Psoas muscle (tissue), 7 donors: ENCODE measurements at regions not wholly inside any gene's neighbourhood (a gene's known extent, or its start where the extent isn't known, plus 50 kb on each side); places are given as distances from the start of the nearest gene placed in this dataset.
"Not testable (repeated sequence)": the region's sequence is repeated elsewhere in the genome, so short reads cannot be mapped to it uniquely, and the experiment has no call there.

Experiments used
- ATAC-seq, 4 donors: fragments of 200-7000 bp; cut with Tn5 transposase; one replicate each; pipeline ENCODE4 v1.9.1; 2020; ENCODE audit warnings: moderate library complexity in 3 of 4, mild to moderate bottlenecking in 2 of 4
- DNase-seq, 2 donors: peaks; one replicate each; pipeline ENCODE4 v3.0.0-alpha.2; 2020
- H3K27ac ChIP-seq: fragments of 200-600 bp; one replicate; pipeline ENCODE4 v1.8.0; 2022
- H3K27me3 ChIP-seq, 3 donors: fragments of 200-600 bp in 1 of 3; one replicate each; pipeline versions ENCODE4 v1.6.1 to v1.8.0; 2013 to 2022; ENCODE audit warnings: low read length in 2 of 3, mild to moderate bottlenecking in 2 of 3, moderate library complexity in 1 of 3; ENCODE audit not compliant: insufficient read depth in 3 of 3
- H3K36me3 ChIP-seq, 2 donors: fragments of 200-600 bp in 1 of 2; one replicate each; pipeline versions ENCODE4 v1.6.1 to v1.8.0; 2013 to 2022; ENCODE audit warnings: low read depth in 1 of 2, mild to moderate bottlenecking in 1 of 2, moderate library complexity in 1 of 2; ENCODE audit not compliant: insufficient read depth in 1 of 2
- H3K4me1 ChIP-seq: fragments of 200-600 bp; one replicate; pipeline ENCODE4 v1.8.0; 2022
- H3K4me3 ChIP-seq: fragments of 200-600 bp; one replicate; pipeline ENCODE4 v1.8.0; 2022; ENCODE audit warnings: mild to moderate bottlenecking
- H3K9me3 ChIP-seq: fragments of 200-600 bp; one replicate; pipeline ENCODE4 v1.8.0; 2022
- WGBS, 3 donors: extraction: QIAGEN DNeasy Blood & Tissue Kit; methylation state at CpG; one replicate each; pipeline versions ENCODE4 v1.1.6 to v1.1.7; 2013; 5-methylcytosine and 5-hydroxymethylcytosine counted together
- intact Hi-C, 2 donors: fragments of 100-400 bp; cut with DNase I; formaldehyde crosslinking; loops; one replicate each; pipeline versions ENCODE4 v1.11.0 to v1.14.2; 2022
- TF ChIP-seq, protein P1 (sequence below): fragments of 200-600 bp; IDR thresholded peaks from one replicate; pipeline ENCODE4 v1.8.0; 2022; ENCODE audit warnings: antibody characterized with exemption
- donor health status: healthy with polysubstance abuse.
- donor health status: DM: no; HTN: no; CAD: no; lungs with moderate emphysema.
- donor health status: Bipolar disorder and iron deficiency.
- donor health status: healthy.
- donor health status: DM: yes; HTN: yes; CAD: no.
- donor health status: DM: no; HTN: no; CAD: no.
- donor health status: DM: yes; HTN: yes; CAD: no.

- Histone ChIP-seq H3K4me3 (no peak overlapping the region), H3K36me3 (no peaks in the 10 kb centered on the region), H3K9me3 (no peaks in the 10 kb centered on the region), H3K4me1 (no peaks in the 10 kb centered on the region), H3K27ac (no peak overlapping the region), H3K27me3 (no peaks in the 10 kb centered on the region)
- no peak for ATAC-seq
- no peak for DNase-seq
- WGBS, 3 donors: 78 to 85% (median 83%) methylated on average over 6 of the region's 6 CpGs
- intact Hi-C loops: no loop called here
- TF ChIP-seq, protein P1, sequence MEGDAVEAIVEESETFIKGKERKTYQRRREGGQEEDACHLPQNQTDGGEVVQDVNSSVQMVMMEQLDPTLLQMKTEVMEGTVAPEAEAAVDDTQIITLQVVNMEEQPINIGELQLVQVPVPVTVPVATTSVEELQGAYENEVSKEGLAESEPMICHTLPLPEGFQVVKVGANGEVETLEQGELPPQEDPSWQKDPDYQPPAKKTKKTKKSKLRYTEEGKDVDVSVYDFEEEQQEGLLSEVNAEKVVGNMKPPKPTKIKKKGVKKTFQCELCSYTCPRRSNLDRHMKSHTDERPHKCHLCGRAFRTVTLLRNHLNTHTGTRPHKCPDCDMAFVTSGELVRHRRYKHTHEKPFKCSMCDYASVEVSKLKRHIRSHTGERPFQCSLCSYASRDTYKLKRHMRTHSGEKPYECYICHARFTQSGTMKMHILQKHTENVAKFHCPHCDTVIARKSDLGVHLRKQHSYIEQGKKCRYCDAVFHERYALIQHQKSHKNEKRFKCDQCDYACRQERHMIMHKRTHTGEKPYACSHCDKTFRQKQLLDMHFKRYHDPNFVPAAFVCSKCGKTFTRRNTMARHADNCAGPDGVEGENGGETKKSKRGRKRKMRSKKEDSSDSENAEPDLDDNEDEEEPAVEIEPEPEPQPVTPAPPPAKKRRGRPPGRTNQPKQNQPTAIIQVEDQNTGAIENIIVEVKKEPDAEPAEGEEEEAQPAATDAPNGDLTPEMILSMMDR: no peak
These were observed 140.2 kb upstream of the SPRED1 start for GRCh38 chr15:38112406-38112805.

DNA sequence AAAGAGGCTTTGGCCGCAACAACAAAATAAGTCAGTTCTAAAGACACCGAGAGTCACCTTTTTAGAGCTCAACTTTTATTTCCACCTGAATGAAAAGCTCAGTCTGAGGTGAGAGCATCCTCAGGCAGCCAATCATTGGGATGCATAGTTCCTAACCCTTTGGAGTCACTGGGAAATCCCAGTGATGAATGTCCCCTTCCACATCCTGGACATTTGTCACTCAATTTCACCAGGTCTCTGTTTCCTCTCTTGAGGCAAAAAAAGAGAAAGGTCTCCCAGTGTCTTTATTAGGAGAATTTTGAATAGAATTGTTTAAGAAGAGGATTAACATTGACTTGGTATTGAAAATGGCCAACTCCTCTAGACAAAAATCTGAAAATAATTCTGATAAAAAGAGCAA lies 137.5 kb upstream of the SPRED1 start:
- intact Hi-C loops: no loop called here
- H3K27ac ChIP-seq: no peak overlapping the region
- 90 to 95% (median 93%) methylated on average over 2 of the region's 2 CpGs for whole genome bisulfite sequencing, 3 donors
- DNase-seq: no peak
- TF ChIP-seq, protein P1: no peak
- H3K9me3 ChIP-seq: no peaks in the 10 kb centered on the region
- H3K4me3 ChIP-seq: no peak overlapping the region
- no peaks in the 10 kb centered on the region for H3K36me3 ChIP-seq
- ATAC-seq: no peak
- H3K4me1 ChIP-seq: no peaks in the 10 kb centered on the region
- no peaks in the 10 kb centered on the region for H3K27me3 ChIP-seq

DNA sequence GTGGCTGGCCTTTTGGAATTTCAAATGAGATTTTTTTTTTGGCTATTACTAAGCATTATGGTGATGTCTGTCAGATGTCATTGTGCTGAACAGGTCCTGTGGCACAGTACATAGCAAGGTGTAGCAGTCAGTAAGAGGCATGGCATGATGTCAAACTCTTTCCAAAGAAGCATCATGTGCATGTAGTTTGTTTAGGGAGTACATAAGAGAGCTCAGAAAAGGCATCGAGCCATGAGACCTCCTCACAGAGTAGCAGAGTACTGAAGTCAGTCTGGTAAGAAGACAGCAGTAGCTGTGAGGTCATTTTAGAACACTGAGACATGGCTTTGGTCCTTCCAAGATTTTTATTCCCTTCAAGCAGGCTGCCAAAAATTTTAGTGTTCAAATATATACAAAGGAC lies 134.9 kb upstream of the SPRED1 start:
- ATAC-seq (no peak), DNase-seq (no peak)
- no peaks in the 10 kb centered on the region for H3K4me1 ChIP-seq
- no peak overlapping the region for H3K27ac ChIP-seq
- no peaks in the 10 kb centered on the region for H3K36me3 ChIP-seq
- H3K4me3 ChIP-seq: no peak overlapping the region
- TF ChIP-seq, protein P1: no peak
- intact Hi-C loops: no loop called here
- WGBS, 3 donors: 75 to 80% (median 77%) methylated on average over 1 of the region's 1 CpG
- H3K27me3 ChIP-seq: no peaks in the 10 kb centered on the region
- no peaks in the 10 kb centered on the region for H3K9me3 ChIP-seq

DNA sequence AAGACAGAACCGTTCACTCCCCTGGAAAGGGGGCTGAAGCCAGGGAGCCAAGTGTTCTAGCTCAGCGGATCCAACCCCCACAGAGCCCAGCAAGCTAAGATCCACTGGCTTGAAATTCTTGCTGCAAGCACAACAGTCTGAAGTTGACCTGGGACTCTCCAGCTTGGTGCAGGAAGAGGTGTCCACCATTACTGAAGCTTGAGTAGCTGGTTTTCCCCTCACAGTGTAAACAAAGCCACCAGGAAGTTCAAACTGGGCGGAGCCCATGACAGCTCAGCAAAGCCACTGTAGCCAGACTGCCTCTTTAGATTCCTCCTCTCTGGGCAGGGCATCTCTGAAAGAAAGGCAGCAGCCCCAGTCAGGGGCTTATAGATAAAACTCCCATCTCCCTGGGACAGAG lies 132.8 kb upstream of the SPRED1 start:
- not testable (repeated sequence) for H3K36me3 ChIP-seq, H3K27ac ChIP-seq, H3K4me1 ChIP-seq, DNase-seq, H3K27me3 ChIP-seq, H3K4me3 ChIP-seq, ATAC-seq, H3K9me3 ChIP-seq
- intact Hi-C loops: loop anchor here in 1 of 2 donors (10.0 kb wide), 1 partner anchor 135 kb away; the partner anchor contains the start of gene SPRED1
- WGBS, 3 donors: 85 to 95% (median 85%) methylated on average over 3 of the region's 3 CpGs

DNA sequence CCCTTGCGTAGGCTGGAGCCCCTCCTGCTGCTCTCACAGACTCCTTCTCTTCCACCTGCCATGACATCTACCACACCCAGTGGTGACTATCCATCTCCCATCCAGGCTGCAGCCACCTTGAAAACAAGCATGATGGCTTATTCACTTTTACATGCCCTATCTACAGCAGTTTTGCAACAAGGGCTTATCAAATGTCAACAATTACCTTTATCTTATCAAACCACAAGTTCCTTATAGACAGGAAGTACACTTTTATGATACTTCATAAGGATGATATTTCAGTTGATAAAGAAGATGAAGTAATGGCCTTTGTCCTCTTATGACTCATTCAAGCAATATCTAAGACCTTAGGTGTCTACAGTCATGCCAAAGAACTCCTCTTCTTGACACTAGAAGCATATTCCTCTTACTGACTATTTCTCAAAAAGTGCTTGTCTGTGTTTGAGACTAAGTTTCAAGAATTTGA lies 125.3 kb upstream of the SPRED1 start:
- DNase-seq (no peak), ATAC-seq (no peak)
- Histone ChIP-seq H3K4me3 (no peak overlapping the region), H3K9me3 (no peaks in the 10 kb centered on the region), H3K27ac (no peak overlapping the region), H3K36me3 (no peaks in the 10 kb centered on the region), H3K4me1 (peaks cover 4% of the 10 kb centered on the region), H3K27me3 (no peaks in the 10 kb centered on the region)
- intact Hi-C loops: loop anchor here in 1 of 2 donors (10.0 kb wide), 1 partner anchor 127 kb away; the partner anchor contains the start of gene SPRED1
- TF ChIP-seq, protein P1: no peak
- WGBS, 3 donors: 75 to 95% (median 94%) methylated on average over 1 of the region's 1 CpG
